SIG-M5 (cell line): ENCODE measurements at regions not wholly inside any gene's neighbourhood (a gene's known extent, or its start where the extent isn't known, plus 50 kb on each side); places are given as distances from the start of the nearest gene placed in this dataset.

ENCODE experiments used
- DNase-seq: peaks from one replicate; lab custom pipeline; 2025; lab: John Stamatoyannopoulos, UW

DNA sequence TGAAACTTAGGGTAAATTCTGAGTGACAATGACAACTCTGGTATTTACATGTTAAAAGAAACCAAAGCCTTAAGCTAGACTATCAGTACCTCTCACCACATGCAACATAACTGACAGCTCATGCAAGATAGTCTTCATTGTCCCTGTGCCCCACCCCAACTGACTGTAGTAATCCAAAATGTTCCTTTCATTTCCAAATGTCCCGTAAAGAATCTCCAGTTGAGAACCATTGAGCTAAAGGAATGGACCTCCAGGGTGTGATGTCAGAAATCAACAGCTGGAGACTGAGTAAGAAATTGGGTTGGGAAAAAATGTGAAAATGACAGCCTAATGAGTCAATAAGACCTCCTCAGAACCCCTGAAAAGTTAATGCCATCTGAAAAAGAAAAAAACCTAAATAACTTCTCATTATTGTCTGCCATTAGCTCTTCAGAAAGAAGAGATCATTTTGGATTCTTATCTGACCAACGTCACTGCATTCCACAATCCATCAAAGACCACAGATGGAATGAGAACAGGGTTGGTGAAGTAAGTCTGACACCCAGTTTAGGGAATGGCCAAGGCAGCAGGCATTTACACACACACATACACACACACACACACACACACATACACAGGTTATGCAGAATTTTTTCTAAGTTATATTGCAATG is 51.7 kb upstream of the ACVR2A start:
- DNase-seq = no peak

DNA sequence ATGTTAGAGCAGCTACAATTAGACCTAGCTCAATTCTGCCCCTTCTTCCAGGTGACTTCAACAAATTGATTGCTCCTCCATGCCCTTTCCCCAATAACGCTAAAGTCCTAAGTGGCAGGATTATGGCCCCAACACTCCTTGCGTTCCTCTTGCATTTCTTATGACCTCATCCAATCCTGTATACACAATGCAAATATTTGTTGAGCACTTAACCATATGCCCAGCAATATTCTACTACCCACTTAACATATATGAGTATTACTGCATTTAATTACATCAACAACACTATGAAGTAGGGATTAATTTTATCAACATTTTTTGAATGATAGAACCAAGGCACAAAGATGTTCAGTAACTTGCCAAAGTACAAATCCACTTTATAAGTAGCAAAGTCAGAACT is 54.2 kb upstream of the ACVR2A start:
- DNase-seq = no peak

DNA sequence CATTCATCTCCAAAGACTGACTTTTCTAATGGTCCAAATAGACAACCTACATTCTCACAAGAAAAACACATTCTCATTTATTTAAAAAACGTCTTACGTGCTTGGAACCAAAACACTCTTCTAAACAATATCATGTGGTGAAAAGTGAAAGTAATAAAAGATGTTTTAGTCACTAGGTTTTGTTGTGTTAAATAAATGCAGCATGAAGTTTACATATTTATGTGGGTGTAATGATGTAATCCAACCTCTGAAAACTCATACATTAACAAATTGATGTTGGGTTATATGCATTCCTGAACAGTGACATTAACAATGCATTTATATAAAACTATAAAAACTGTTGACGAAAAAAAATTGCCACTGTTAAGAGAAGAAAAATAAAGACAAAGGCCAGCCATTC is 55.1 kb upstream of the ACVR2A start:
- no peak for DNase-seq

DNA sequence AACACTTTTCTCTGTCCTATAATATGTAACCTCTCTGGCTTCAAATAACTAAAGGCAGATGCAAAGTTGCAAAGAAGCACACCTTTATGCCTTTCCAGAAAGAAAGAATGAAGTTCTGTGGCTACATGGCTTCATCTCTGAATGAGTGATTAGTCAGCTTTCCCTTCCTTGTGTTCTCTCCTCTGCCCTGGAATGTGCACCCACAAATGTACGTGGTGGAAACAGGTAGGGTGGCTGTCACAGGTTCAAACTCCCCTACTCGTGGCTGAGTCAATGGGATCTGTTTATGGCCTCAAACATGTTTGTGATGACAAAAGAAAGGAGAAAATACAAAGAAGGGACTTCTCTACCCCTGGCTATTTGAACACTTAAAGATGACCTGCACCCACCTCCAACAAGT is 55.5 kb upstream of the ACVR2A start:
- no peak for DNase-seq

DNA sequence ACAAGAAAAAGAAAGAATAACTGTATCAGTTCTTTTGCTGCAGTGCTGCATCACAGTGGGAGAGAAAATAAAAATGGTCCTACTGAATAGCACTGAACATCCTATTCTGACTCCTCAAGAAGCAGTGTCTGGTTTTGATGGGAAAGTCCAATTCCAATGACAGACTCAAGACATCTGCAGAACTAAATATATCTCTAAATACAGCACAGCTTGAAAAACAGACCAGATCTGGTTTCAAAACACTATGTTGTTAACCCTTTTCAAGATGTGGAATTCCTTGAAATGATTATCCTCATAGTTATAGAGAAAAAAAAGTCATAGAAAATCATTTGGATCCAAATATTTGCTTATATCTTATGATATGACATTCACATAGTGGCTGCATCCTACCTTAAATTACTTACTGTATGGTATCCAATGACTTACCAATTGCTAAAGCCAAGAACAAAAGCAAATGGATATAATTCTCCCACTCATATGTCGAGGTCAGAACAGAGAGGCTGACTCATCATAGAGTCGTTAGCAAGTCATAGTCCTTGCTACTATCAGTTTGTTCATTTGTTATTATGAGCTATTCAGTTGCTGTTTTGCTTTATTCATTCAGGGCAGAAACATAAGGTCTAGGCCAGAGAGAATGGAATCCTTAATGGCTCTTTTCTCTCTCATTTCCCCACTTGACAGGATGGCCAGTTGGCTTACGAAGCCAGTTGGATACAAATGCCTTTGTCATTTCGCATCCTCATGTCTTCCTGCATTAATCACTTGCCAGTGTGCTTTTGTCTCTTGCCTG is 62.5 kb upstream of the ACVR2A start:
- no peak for DNase-seq

DNA sequence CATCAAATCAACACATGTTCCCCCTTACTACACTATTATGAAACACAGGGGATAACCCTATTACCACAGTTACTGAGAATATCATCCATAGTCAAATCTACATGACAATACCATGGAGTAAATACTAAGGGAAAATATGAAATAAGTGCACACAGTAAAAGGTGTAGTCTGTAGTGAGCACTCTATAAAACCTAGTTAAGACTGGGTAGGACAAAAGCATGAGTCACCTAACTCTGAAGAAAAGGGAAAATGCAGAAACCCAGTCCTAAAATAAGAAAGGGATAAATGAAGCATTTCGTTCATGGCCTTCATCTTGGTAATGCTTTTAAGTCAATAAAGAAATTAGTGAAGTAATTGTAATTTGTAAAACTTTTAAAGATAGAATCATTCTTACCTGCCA is 65.4 kb upstream of the ACVR2A start:
- no peak for DNase-seq

DNA sequence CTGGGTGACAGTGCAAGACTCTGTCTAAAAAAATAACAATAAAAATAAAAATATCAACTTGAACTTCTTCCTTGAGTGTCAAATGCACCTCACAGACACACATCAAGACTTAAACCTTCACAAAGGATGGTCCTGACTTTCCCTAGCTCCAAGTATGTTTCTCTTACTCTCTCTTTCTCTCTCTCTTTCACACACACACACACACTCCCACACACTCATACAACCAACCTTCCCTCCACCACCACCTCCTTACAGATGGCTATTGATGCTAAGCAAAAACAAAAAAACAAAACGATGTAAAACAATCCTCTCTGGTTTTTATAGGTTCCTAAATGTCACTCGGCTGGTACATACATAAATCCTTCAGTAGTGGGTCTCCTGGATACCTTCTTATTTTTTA is 67.4 kb upstream of the ACVR2A start:
- no peak for DNase-seq

DNA sequence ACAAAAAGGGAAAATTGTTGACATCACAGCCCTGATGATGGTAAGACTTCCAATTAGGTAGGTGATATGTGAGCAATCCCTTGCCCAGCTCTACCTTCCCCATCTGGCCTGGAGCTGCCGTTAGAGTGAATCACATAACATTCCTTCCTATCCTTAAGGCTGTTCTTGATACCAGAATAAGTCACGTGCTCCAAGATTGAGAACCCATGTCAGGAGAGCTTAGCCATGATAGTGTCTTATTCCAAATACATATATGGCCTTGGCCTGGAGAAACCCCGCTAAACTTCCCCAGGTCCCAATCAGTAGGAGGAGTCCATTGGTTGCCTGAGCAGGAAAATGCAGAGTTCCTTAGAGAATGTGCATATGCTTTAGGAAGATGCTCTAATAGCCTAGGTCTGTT is 70.0 kb upstream of the ACVR2A start:
- no peak for DNase-seq

DNA sequence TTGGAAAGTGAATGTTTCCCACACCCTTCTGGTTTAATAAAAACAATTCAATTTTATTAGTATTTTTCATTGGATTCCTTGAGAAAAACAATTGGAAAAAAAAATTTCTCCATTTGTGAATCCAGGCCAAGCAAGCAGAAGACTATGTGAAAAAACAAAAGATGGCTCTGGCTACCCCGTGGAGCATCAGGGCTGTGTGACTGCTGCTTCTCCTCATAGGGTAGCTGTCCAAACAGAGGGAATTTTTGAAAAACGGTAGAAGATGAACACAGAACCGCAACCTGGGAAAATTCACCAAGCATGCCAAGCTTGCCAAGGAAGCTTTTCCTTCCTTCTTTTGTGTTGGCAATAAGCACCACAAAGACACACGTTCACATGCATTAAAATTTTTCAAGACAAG is 71.3 kb upstream of the ACVR2A start:
- no peak for DNase-seq

DNA sequence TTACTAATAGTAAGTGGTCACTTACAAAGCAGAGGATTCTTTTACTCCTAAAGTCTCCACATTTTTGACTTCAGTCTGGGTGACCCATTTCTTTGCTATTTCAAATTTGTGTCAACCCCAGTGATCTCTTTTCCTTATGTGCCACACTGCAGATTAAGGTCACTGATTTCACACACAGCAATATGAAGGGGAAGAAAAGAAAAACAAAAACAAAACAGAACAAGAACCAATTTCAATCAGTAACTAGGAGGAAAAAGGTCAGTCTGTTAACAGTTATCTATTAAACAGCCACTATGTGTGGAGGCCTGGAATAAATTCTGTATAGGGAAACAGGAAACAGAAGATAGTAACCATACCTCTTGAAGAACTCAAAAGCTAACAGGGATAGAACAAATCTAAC is 72.0 kb upstream of the ACVR2A start:
- DNase-seq = no peak

DNA sequence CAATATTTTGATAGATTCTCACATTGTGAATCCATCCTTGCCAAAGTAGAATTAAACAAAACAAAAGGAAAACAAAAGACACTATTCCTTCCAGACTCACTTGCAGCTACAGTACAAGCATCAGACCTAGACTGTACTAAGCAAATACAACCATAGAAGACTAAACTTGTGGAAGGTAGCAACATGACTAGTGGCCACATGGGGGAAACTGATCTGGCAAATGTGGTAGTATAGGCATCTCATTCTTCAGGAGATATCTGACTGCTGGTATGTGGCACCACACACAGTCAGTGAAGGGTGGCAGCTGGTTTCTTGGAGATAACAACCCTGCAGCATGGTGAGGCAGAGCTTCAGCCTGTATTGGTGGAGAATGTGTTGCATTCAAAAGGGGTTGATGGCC is 81.0 kb upstream of the ACVR2A start:
- DNase-seq = no peak

DNA sequence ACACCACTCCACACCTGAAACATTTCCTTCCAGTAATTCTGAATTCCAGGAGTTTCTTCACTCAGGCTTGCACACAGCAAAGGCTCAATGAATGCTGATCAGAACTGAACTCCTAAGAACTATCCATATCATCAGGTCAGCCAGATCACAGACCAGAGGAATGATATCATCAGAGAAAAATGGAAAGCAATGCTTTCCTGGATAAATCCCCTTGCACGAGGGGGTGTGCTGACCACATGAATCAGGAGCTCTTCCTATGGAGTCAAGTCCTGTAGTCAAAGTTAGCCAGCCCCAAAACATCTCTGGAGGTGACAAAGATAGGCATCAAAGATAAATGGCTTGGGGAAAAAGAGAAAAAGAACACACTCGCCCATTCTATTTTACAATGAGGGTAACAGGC is 83.8 kb upstream of the ACVR2A start:
- DNase-seq = no peak

DNA sequence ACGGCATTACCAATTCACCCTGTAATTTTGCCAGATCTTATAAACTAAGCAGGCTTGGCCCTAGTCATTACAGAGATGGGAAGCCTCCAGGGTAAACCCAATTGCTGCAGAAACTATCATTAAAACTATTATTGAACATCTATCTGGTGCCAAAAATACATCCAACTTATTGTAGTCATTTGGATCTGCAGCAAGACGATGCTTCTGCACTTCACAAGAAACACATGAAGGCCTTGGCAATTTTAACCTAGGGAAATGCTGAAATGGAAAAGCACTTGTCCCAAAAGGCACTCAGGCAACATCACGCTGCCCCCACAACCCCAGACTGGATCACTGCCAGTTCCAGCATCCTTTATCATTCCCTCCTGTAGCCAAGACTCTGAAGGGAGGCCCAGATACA is 85.3 kb upstream of the ACVR2A start:
- DNase-seq = no peak

DNA sequence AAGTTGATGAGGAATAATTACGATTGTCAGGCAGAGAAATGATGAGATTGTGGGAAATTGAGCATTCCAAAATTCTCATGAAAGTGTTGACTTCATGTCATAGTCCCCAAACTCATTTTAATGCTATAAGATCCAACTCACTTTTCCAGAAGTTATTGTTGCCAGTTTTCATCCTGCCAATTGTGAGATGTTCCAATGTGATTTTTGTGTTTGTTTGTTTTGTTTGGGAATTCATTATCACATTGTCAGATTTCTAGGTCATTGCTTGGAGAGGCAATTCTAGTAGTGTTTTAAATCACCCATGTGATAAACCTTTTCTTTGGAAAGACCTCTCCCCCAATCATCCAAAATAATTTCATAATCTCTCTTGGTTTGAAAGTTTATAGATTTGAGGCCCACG is 86.0 kb upstream of the ACVR2A start:
- DNase-seq = no peak

DNA sequence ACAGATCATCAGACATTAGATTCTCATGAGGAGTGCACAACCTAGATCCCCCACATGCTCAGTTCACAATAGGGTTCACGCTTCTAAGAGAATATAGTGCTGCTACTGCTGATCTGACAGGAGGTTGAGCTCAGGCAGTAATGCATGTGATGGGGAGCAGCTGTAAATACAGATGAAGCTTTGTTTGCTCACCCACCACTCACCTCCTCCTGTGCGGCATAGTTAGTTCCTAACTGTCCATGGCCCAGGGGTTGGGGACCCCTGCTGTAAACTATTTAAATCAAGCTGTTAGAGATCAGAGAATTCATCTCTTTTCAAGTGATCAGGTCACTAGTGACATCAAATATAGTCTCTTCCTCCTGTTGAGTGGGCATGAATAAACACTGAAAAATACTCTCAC is 88.8 kb upstream of the ACVR2A start:
- no peak for DNase-seq

DNA sequence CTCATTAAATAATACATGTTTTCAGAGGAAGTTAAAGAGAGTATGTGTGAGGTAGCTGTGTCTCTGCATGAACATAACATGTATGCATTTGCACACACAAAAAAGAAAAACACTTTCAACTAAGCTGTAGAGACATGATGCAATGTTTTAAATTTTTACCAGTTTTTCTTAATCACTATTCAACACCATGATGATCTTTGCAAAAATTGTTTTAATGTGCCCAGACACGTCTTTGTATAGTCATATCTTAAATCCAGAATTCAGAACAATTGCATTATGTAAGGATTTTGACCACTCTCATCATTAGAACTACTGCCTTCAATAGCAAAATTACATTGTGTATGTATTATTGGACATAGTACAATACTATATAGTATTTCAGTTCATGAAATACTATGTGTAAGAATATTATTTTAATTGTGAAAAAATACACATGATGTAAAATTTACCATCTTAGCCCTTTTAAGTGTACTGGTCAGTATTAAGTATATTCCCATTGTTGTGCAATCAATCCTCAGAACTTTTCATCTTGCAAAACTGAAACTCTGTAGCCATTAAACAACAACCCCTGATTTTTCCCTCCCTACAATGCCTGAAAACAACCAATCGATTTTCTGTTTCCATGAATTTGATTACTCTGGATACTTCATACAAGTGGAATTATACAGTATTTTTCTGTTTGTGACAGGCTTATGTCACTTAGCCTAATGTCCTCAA is 104.5 kb upstream of the ACVR2A start:
- DNase-seq = no peak

DNA sequence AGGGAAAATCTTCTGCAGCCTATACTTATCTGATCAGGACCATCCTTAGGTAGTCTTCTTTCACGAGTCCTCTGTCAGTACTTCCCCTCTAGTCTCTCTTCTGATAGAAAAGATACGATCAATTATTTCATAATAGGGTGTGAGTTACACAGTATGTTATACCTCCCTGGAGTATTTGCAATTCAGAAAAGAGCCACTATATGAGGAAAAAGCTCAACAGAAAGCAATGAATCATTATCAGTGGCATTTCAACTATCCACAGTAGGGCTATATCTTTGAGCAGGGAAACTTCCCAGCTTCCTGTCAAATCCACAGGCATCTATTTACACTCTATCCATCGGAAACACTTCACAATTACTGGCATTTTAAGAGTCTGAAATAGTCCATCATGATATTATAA is 105.3 kb upstream of the ACVR2A start:
- no peak for DNase-seq

DNA sequence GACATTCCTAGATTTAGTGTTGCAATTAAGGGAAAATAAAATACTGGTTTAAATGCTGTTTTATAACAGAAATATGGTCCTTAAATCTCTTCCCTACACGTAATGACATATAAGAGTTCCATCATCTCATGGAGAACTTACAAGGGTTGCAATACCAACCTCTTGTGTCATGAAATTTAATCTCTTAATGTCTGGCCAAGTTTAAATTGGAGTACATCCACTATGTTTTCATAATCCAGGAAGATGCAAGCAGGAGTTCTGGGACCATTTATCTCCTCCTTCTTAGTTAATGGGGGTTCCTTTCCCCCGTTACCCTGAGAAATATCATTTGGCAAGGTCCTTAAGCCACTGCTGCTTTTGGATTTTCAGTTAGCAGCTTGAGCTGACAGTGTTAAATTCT is 126.0 kb upstream of the ACVR2A start:
- DNase-seq = no peak

DNA sequence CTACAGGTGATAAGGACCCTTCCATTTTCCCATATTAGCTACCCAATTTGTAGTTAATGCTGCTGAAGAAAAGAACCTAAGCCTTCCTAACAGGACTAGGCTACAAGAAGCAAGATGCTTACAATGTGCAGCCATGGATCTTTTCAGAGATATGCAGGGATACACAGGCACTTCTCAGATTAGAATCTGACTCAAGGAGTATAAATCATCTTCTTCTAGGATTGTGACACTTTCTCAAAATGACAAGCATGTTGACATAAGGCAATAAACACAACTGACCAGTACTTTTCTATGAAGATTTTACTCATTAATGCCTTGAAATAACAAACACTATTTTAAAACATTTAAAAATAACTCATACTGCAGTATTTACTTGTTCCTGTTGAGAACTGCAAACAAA is 127.9 kb upstream of the ACVR2A start:
- no peak for DNase-seq

DNA sequence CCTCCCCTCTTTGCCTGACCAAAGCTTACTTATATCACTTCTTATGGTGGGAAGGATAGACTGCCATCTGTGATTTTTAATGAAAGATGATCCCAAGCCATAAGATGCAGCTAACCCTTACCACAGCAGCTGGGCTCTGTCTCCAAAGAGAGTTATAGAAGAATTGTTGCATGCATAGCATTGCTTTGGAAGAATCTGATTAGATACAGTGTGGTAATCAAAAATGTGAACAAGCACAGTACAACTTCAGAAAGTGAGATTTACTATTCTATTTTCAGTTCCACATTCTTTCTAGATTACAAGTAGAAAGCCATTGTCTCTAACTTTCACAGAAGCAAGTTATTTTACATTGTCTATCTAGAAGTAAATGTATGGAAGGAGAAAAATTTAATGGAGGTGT is 129.0 kb upstream of the ACVR2A start:
- no peak for DNase-seq

DNA sequence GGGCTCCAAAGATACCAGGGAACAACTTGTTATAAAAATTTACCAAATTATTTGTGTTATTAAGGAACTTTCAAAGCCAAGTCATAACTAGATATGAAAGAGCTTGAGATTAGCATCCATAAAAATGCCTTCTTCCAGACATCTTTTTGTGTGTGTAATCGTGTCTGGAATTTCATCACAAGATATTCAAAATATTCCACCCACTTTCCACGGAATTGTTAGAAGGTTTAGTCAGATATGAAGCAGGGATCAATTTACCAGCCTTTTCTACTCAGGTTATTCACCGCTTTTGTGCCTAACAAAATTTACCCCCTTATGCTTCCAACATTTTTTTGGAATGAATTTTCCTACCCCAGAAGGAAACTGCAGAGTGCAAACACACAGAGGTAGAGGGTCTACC is 130.2 kb upstream of the ACVR2A start:
- no peak for DNase-seq

DNA sequence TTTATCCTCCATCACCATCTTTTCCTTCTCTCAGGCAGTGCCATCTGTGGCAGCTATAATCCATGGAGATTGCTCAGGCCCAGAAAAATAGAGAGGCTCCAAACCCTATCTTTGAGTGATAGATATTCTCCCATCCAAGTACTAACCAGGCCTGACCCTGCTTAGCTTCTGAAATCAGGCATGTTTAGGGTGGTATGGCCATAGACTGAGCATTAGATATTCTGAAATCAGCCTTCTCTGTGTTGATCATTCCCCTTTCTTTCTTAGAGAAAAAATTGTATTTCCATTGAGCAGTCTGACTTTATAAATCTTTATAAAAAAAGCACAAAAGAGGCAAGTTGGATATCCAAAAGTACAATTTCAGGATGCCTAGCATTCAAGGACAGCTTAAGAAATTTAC is 131.5 kb upstream of the ACVR2A start:
- DNase-seq = no peak

DNA sequence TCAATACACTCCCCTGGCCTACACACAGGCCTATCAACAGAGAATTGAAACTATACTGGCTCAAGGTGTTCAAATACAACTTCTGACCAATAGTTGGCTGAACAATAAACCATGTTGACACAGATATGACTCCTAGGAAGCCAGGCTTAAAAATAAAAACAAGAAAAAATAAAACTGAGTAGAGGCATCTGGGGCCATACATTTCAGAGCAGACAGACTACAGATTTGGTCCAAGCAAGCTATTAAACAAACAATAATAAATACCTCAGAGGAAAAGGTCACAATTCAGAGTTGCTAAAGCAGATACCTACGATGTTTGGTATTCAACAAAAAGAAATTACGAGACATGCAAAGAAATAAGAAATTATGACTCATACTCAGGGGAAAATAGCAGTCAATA is 132.8 kb upstream of the ACVR2A start:
- DNase-seq = no peak
